HG02571 (cell line): ENCODE measurements at regions not wholly inside any gene's neighbourhood (a gene's known extent, or its start where the extent isn't known, plus 50 kb on each side); places are given as distances from the start of the nearest gene placed in this dataset.

ENCODE experiments used
- ATAC-seq: cut with Tn5 transposase; IDR thresholded peaks from one replicate; pipeline ENCODE4 v1.9.1; 2021; ENCODE audit warnings: mild to moderate bottlenecking, moderate library complexity; ENCODE audit not compliant: unreplicated experiment

GRCh38 chr13:30108216-30108912, 199.0 kb downstream of the KATNAL1 start:
- ATAC-seq: no peak

GRCh38 chr13:30107521-30108136, 199.7 kb downstream of the KATNAL1 start:
- ATAC-seq: no peak

GRCh38 chr13:30107121-30107520, 200.2 kb downstream of the KATNAL1 start:
- ATAC-seq: no peak

DNA sequence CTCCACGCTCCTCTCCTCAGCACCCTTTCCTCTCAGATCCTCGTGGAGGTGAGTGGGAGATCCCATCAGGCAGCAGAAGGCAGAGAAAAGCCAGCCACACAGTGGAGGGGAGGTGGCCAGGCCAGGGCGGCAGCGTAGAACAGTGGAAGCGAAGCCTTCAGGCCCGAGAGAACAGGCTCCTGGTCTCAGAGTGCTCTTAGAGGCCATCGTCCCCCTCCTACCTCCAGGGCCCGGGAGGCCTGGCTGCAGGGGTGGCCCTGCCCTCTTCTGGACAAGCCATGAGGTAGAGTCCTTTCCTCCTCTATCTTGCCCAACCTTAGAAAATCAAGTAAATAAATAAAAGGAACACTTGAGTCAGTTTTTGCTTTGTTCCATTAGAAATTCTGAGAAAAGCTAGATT, 202.0 kb downstream of the KATNAL1 start:
- ATAC-seq: no peak

GRCh38 chr13:30103161-30103840, 204.1 kb downstream of the KATNAL1 start:
- ATAC-seq: no peak

DNA sequence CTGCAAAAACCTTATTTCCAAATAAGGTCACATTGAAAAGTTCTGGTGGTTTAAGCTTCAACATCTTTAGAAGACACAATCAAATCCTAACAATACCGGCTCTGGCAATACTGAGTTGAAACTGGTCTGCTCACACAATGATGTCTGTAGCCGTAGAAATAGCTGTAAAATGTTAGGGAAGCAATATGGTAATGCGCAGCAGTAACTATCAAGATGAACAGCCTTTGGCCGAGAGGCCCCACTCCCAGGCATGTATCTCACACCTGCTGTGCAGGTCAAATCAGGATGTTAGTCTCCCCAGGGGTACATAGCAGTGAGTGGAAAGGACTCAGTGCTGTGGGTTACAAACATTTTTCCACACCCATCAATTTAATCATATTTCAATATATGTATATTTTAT, 207.1 kb downstream of the KATNAL1 start:
- ATAC-seq: no peak

DNA sequence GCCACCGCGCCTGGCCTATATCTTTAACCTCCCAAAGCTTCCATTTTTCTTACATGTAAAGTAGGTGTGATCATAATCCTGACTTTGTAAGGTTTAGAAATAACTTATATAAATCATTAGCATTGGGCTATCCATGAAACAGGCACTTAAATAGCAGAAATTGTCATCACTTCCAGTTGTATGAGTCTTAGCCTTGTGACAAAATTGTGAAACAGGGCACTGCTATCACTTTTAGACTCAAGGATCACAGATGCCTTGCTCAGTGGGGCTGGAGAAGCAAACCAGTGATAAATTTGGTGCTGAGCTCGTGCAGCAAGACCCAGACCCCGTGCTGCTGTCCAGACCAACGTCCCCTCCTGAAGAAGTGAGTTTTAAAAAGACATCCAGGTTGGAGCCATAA, 209.7 kb downstream of the KATNAL1 start:
- no peak for ATAC-seq

DNA sequence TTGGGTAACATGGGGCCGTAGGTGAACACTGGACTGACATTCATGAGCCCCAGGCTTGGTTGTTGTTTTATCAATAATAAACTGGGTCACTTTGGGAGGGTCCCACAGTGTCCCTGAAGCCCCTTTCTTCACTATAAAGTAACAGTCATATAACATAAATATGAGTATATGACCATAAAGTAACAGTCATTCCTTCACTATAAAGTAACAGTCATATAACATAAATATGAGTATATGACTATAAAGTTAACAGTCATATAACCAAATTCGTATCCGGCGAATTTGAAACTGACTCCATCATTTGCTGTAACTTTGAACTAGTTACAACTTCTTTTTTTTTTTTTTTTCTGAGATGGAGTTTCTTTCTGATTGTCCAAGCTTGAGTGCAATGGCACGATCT, 210.3 kb downstream of the KATNAL1 start:
- ATAC-seq: no peak

GRCh38 chr13:30094015-30094414, 213.3 kb downstream of the KATNAL1 start:
- ATAC-seq: no peak

DNA sequence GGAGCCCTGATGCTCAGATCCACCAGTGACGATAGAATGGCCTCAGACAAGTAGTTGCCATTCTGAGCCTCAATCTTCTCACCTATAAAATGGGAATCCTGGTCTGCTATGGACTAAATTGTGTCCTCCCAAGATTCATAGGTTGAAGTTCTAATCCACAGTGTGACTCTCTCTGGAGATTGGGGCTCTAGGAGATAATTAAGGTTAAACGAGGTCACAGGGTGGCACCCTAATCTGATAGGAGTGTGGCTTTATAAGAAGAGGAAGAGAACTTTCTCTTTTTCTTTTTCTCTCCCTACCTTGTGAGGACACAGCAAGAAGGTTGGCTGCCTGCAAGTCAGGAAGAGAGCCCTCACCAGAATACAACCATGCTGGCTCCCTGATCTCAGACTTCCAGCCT, 214.1 kb downstream of the KATNAL1 start:
- no peak for ATAC-seq

- ATAC-seq: no peak
These were observed 215.7 kb downstream of the KATNAL1 start for GRCh38 chr13:30091691-30092090.

DNA sequence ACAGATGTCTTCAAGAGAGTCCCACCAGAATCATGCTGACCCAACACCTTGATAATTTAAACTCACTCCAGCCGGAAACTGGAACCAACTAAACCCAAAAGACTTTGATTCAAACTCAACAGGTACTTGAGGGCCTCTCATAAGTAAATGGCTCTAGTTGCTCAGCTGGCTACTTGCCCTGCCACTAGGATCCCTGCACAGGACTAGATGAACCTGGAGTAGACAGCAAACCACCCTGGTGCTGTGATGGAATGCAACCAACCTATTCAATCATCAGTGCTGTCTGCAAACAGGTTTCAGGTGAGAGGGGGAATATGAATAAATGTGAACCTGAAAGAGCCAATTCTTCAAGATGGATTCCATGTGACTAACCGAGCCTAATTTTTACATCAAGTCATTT, 216.3 kb downstream of the KATNAL1 start:
- ATAC-seq: no peak

- ATAC-seq: no peak
These were observed 219.0 kb downstream of the KATNAL1 start for GRCh38 chr13:30088312-30088855.

DNA sequence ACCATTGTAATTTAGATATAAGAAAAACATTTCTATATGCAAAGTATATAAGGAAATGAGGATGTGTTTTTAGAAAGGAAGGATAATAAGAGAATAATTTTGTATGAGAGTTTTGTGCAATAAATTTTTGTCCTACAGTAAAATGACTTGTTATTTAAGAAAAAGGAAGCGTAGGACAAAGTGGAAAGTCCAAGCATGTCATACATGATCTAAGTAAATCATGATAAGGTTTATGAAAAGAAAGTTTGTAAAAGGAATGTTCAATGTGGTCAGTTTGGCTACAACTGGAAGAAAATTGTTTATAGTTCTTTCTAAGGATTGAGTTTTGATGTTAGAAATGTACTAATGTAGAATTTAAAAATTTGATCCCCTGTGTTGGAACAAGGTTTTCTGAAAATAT, 222.3 kb downstream of the KATNAL1 start:
- ATAC-seq: no peak

- ATAC-seq: no peak
These were observed 225.0 kb downstream of the KATNAL1 start for GRCh38 chr13:30082391-30082790.

- no peak for ATAC-seq
These were observed 226.0 kb downstream of the KATNAL1 start for GRCh38 chr13:30081331-30081730.

- no peak for ATAC-seq
These were observed 227.8 kb downstream of the KATNAL1 start for GRCh38 chr13:30079501-30079900.

DNA sequence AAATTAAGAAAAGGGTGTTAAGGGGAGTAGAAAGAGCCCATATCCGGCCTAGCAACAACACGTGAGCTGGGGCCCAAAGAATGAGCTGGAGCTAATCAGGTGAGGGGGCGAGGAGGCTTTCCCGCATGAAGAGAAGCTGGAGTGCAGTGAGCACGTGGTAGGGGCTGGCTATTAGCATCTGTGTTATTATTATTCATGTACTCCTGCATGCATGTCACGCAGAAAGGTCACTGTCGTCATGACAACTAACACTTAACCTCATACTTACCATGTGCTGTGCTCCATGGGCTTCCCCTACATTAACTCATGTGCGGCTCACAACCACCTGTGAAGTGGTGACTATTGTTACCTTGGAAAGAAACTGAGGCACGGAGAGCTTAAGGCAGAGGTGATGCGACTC, 227.6 kb upstream of the UBL3 start:
- no peak for ATAC-seq

DNA sequence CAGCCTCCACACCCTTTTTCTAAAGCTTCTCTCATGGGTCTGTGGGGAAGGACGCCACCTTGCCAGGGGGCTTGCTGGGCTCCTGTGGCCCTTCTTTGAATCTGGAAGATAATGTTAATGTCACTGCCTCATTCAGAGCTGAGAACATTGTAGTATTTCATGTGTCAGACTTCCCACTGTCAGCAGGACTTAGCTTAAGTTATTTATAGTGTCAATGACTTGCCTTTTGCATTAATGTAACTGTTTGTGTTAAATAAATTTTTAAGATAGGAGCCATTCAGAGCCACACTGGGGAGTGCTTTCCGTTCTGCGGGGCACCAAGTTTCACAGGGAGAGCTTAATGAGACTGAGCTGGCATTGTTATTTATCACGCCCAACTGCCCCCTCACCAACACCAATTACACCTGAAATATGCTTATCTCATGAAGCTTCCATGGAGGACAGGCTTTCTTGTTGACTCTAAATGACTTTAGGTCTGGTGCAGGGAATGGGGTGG, 226.9 kb upstream of the UBL3 start:
- no peak for ATAC-seq

GRCh38 chr13:30074955-30075614, 224.7 kb upstream of the UBL3 start:
- no peak for ATAC-seq

GRCh38 chr13:30074431-30074830, 224.0 kb upstream of the UBL3 start:
- ATAC-seq: no peak
